A549 (cell line): ENCODE measurements at regions not wholly inside any gene's neighbourhood (a gene's known extent, or its start where the extent isn't known, plus 50 kb on each side); places are given as distances from the start of the nearest gene placed in this dataset.

ENCODE experiments used
- ATAC-seq, 2 experiments: fragments of 200-7000 bp in 1 of 2; fragments of >200 bp in 1 of 2; cut with Nextera tagmentation in 1 of 2; cut with Tn5 transposase in 1 of 2; 3 replicates each; pipeline versions ENCODE4 v1.8.0 to v1.9.1; 2018 to 2020; ENCODE audit warnings: mild to moderate bottlenecking in 1 of 2, moderate library complexity in 1 of 2
- CTCF ChIA-PET: fragments of 300-600 bp; sonication (Branson Sonifier 250); formaldehyde crosslinking; extraction: SDS; loops from one replicate; lab custom pipeline; 2021; ENCODE audit warnings: antibody characterized with exemption, inconsistent platforms; lab: Yijun Ruan, JAX
- POLR2A ChIA-PET: fragments of 350-600 bp; formaldehyde crosslinking; extraction: SDS; loops from one replicate; lab custom pipeline; 2021; ENCODE audit warnings: antibody characterized with exemption, inconsistent platforms; lab: Yijun Ruan, JAX
- DNase-seq, 2 experiments: peaks; one replicate each; pipeline versions ENCODE4 v3.0.0 to v3.0.0-alpha.2; 2011 to 2016; ENCODE audit warnings: low read depth in 1 of 2, low spot score in 1 of 2
- FAIRE-seq: peaks from 2 replicates; lab custom pipeline; 2011; peaks lifted over from hg19 to GRCh38; lab: Jason Lieb, UNC
- H3K27ac ChIP-seq, 2 experiments: fragments of >200 bp; sonication (Bioruptor Twin); formaldehyde crosslinking; 3 replicates each; pipeline ENCODE4 v1.5.1; 2016 to 2017
- H3K4me1 ChIP-seq: fragments of >200 bp; sonication (Bioruptor Twin); formaldehyde crosslinking; 3 replicates; pipeline ENCODE4 v1.6.1; 2016
- H3K4me2 ChIP-seq: fragments of >200 bp; sonication (Bioruptor Twin); formaldehyde crosslinking; 3 replicates; pipeline ENCODE4 v1.6.1; 2016
- H3K4me3 ChIP-seq: fragments of >200 bp; sonication (Bioruptor Twin); formaldehyde crosslinking; 3 replicates; pipeline ENCODE4 v1.5.1; 2016
- H3K9me3 ChIP-seq: fragments of >200 bp; sonication (Bioruptor Twin); formaldehyde crosslinking; 3 replicates; pipeline ENCODE4 v1.6.1; 2016
- CTCF ChIP-seq: fragments of >200 bp; sonication (Bioruptor Twin); formaldehyde crosslinking; IDR thresholded peaks from 3 replicates; pipeline ENCODE4 v1.5.1; 2016
- EHF ChIP-seq: fragments of 250-450 bp; sonication (Bioruptor Pico); IDR thresholded peaks from 2 replicates; pipeline ENCODE4 v1.5.0; 2020; ENCODE audit warnings: mild to moderate bottlenecking
- EHMT2 ChIP-seq: fragments of 200-600 bp; sonication (generic); IDR thresholded peaks from 2 replicates; pipeline ENCODE4 v1.6.1; 2016; ENCODE audit warnings: antibody characterized with exemption, low read depth, mild to moderate bottlenecking, moderate library complexity
- EP300 ChIP-seq, 2 experiments: fragments of >200 bp; sonication (Bioruptor Twin); formaldehyde crosslinking; IDR thresholded peaks; 2 replicates in 1 of 2; 3 replicates in 1 of 2; pipeline ENCODE4 v1.6.1; 2016 to 2017
- ESRRA ChIP-seq: fragments of 150-350 bp; IDR thresholded peaks from 2 replicates; pipeline ENCODE4 v1.6.1; 2014; ENCODE audit warnings: mild to moderate bottlenecking, low read length, borderline replicate concordance
- GATA3 ChIP-seq: IDR thresholded peaks from 2 replicates; pipeline ENCODE4 v1.6.1; 2012; ENCODE audit warnings: borderline replicate concordance
- HDAC2 ChIP-seq: fragments of 200-600 bp; sonication (generic); IDR thresholded peaks from 2 replicates; pipeline ENCODE4 v1.6.1; 2016
- JUNB ChIP-seq: fragments of >200 bp; sonication (Bioruptor Twin); formaldehyde crosslinking; IDR thresholded peaks from 2 replicates; pipeline ENCODE4 v1.6.1; 2016
- KDM1A ChIP-seq: fragments of 200-600 bp; sonication (generic); IDR thresholded peaks from 2 replicates; pipeline ENCODE4 v1.6.1; 2016; ENCODE audit warnings: low read depth, mild to moderate bottlenecking
- MAFK ChIP-seq: fragments of 450-650 bp; IDR thresholded peaks from 2 replicates; pipeline ENCODE4 v1.6.1; 2014; ENCODE audit not compliant: partially characterized antibody
- MAZ ChIP-seq: fragments of 150-350 bp; IDR thresholded peaks from 2 replicates; pipeline ENCODE4 v1.6.1; 2014; ENCODE audit warnings: antibody characterized with exemption, low read depth, low read length, borderline replicate concordance
- MYC ChIP-seq: IDR thresholded peaks from 2 replicates; pipeline ENCODE4 v1.6.1; 2012; ENCODE audit warnings: mild to moderate bottlenecking, inconsistent platforms, low read length, improper control_type of control experiment, borderline replicate concordance
- NPAS2 ChIP-seq: fragments of 250-450 bp; sonication (Bioruptor Pico); IDR thresholded peaks from 2 replicates; pipeline ENCODE4 v1.8.0; 2022; ENCODE audit warnings: mild to moderate bottlenecking, moderate library complexity, borderline replicate concordance
- NR3C1 ChIP-seq: fragments of >200 bp; sonication (Bioruptor Twin); formaldehyde crosslinking; IDR thresholded peaks from 3 replicates; pipeline ENCODE4 v1.6.1; 2017
- RAD21 ChIP-seq, 2 experiments: fragments of >200 bp in 1 of 2; sonication (Bioruptor Twin) in 1 of 2; formaldehyde crosslinking in 1 of 2; IDR thresholded peaks in 1 of 2; conservative IDR thresholded peaks in 1 of 2; 2 replicates in 1 of 2; 3 replicates in 1 of 2; pipeline ENCODE4 v1.6.1; 2012 to 2018; ENCODE audit warnings: inconsistent platforms in 1 of 2
- RCOR1 ChIP-seq: fragments of 150-350 bp; IDR thresholded peaks from 2 replicates; pipeline ENCODE4 v1.6.1; 2014; ENCODE audit warnings: antibody characterized with exemption, low read length, low read depth
- RNF2 ChIP-seq: fragments of 200-600 bp; sonication (generic); IDR thresholded peaks from 2 replicates; pipeline ENCODE4 v1.6.1; 2016; ENCODE audit warnings: low read depth, mild to moderate bottlenecking, antibody characterized with exemption, moderate library complexity, borderline replicate concordance
- SREBF2 ChIP-seq: fragments of 450-650 bp; IDR thresholded peaks from 2 replicates; pipeline ENCODE4 v1.6.1; 2014; ENCODE audit warnings: mild to moderate bottlenecking, moderate library complexity
- ZSCAN20 ChIP-seq: fragments of 250-450 bp; sonication (Bioruptor Pico); IDR thresholded peaks from 2 replicates; pipeline ENCODE4 v1.8.0; 2022; ENCODE audit warnings: mild to moderate bottlenecking, moderate library complexity
- WGBS: methylation state at CpG from one replicate; pipeline ENCODE4 v1.1.6; 2017; ENCODE audit errors: missing lambda C conversion rate; 5-methylcytosine and 5-hydroxymethylcytosine counted together

DNA sequence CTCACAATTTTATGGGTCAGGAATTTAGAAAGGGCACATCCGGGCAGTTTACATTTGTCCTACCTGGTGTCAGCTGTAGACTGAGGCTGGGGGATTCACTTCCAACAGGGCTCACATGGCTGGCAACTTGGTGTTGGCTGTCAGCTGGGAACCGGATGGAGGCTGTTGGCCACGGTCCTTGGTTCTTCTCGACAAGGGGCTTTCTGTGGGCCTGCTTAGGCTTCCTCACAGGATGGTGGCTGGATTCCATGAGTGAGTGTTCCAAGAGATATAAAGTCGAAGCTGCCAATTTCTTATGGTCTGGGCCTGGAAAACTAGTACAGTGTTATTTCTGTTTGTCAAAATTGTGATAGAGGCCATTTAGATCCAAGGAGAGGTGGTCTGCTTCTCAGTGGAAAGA lies 127.9 kb downstream of the PTCSC3 start:
- FAIRE-seq (no peak), DNase-seq (no peak), ATAC-seq (no peak)
- TF ChIP-seq MAZ (no peak), GATA3 (no peak), MYC (no peak), NR3C1 (no peak), RNF2 (no peak), HDAC2 (no peak), EP300 (IDR thresholded peaks at IDR 0.05) (no peak)
- ChIA-PET CTCF (interaction anchor here (0.8 to 1.5 kb wide), 2 partner anchors 13 to 325 kb away, joined by 3 read pairs; no protein-coding TSS in a partner anchor), POLR2A (no interaction called here)
- no peaks in the 10 kb centered on the region for H3K4me1 ChIP-seq
- no peak overlapping the region for H3K27ac ChIP-seq
- WGBS: 39% methylated on average over 5 of the region's 5 CpGs
- H3K9me3 ChIP-seq: no peaks in the 10 kb centered on the region
- no peak overlapping the region for H3K4me3 ChIP-seq
- no peak overlapping the region for H3K4me2 ChIP-seq

GRCh38 chr14:36047912-36048311 lies 128.6 kb downstream of the PTCSC3 start:
- 59% methylated on average over 4 of the region's 4 CpGs for WGBS
- POLR2A ChIA-PET: no interaction called here

GRCh38 chr14:36035675-36036074 lies 140.8 kb downstream of the PTCSC3 start:
- no peak for DNase-seq
- no peak overlapping the region for H3K4me2 ChIP-seq
- no peak for TF ChIP-seq EHF (CRISPR knock-in tag)
- TF ChIP-seq NR3C1: no peak
- TF ChIP-seq NPAS2 (CRISPR knock-in tag): no peak
- TF ChIP-seq, all 56 proteins: peak for 0
- WGBS: 57% methylated on average over 2 of the region's 2 CpGs
- Histone ChIP-seq H3K4me3 (no peak overlapping the region), H3K27ac (no peak overlapping the region), H3K4me1 (no peaks in the 10 kb centered on the region), H3K9me3 (no peaks in the 10 kb centered on the region)
- FAIRE-seq: no peak
- ATAC-seq: no peak
- CTCF ChIA-PET: interaction anchor here (0.9 to 1.6 kb wide), 3 partner anchors 12 to 35 kb away, joined by 3 to 4 read pairs (median 3); no protein-coding TSS in a partner anchor
- POLR2A ChIA-PET: no interaction called here

More at GRCh38 chr14:36047912-36048311, 128.6 kb downstream of the PTCSC3 start:
- DNase-seq: no peak
- no peak for FAIRE-seq
- no peak for ATAC-seq
- Histone ChIP-seq H3K4me3 (no peak overlapping the region), H3K9me3 (no peaks in the 10 kb centered on the region), H3K4me2 (no peak overlapping the region), H3K4me1 (no peaks in the 10 kb centered on the region), H3K27ac (no peak overlapping the region)
- CTCF ChIA-PET: interaction anchor here (0.6 to 1.5 kb wide), 4 partner anchors 12 to 326 kb away, joined by 3 to 5 read pairs (median 3); no protein-coding TSS in a partner anchor
- no peak for TF ChIP-seq ESRRA
- peak; percentile 32 for TF ChIP-seq MAFK

DNA sequence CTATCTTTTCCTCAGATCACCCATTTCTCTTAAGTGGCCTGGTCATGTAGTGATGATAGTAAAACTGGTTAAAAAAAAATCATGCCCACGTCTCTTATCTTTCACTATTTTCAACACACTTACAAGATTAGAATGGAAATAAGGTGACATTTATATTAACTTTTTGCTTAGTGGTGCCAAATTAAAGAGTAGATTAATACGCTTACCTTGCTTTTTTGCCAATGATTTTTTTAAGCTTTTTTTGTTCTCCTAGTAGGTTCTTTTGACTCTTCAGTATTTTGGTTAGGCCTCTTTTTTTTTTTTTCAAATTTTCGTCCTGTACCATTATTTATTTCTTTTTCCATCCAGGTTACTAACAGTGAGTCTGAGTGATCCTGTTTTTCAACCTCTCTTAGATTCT lies 147.9 kb downstream of the PTCSC3 start:
- Histone ChIP-seq H3K4me3 (no peak overlapping the region), H3K4me1 (no peaks in the 10 kb centered on the region), H3K27ac (no peak overlapping the region), H3K9me3 (no peaks in the 10 kb centered on the region), H3K4me2 (no peak overlapping the region)
- WGBS: 38% methylated on average over 3 of the region's 3 CpGs
- ATAC-seq (no peak), DNase-seq (no peak), FAIRE-seq (no peak)
- peak; percentile 62 for TF ChIP-seq MAFK
- no peak for TF ChIP-seq RCOR1
- no peak for TF ChIP-seq GATA3
- ChIA-PET CTCF (interaction anchor here (0.7 to 1.5 kb wide), 2 partner anchors 14 to 41 kb away, joined by 3 to 7 read pairs; no protein-coding TSS in a partner anchor), POLR2A (no interaction called here)

DNA sequence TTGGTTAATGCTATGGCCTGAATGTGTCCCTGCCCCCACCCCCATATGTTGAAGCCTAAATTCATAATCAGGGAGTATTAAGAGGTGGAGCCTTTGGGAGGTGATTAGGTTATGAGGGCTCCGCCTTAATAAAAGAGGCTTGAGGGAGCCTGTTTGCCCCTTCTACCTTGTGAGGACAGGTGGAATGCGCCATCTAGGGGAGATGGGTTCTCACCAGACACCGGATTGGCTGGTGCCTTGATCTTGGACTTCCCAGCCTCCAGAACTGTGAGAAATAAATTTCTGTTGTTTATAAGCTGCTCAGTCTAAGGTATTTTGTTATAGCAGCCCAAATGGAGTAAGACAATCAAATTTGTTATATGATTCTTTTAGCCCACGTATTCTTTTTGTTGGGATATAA lies 148.3 kb downstream of the PTCSC3 start:
- Histone ChIP-seq H3K4me2 (no peak overlapping the region), H3K4me1 (no peaks in the 10 kb centered on the region), H3K27ac (no peak overlapping the region), H3K9me3 (no peaks in the 10 kb centered on the region), H3K4me3 (no peak overlapping the region)
- FAIRE-seq: no peak
- 37% methylated on average over 4 of the region's 4 CpGs for WGBS
- no peak for ATAC-seq
- ChIA-PET POLR2A (no interaction called here), CTCF (interaction anchor here (0.7 kb wide), 1 partner anchor 14 kb away, joined by 3 read pairs; no protein-coding TSS in a partner anchor)
- TF ChIP-seq SREBF2: no peak
- TF ChIP-seq HDAC2: no peak
- TF ChIP-seq MAZ: no peak
- no peak for TF ChIP-seq JUNB
- TF ChIP-seq EHF (CRISPR knock-in tag): no peak
- TF ChIP-seq NPAS2 (CRISPR knock-in tag): no peak
- TF ChIP-seq ZSCAN20 (CRISPR knock-in tag): no peak
- no peak for TF ChIP-seq KDM1A
- TF ChIP-seq CTCF: 0 out of 3 replicates have a peak, but pooled peaks have one; percentile 14
- no peak for TF ChIP-seq EP300 (IDR thresholded peaks at IDR 0.05)
- no peak for TF ChIP-seq EHMT2
- peak in 1 of 2 experiments; percentile 35; a peak in 2 of 5 replicates for TF ChIP-seq RAD21 (conservative IDR thresholded peaks at IDR 0.05 in 1 of 2, IDR thresholded peaks at IDR 0.05 in 1 of 2)
- no peak for TF ChIP-seq MYC
- peak in 1 of 2 experiments; percentile 11 for DNase-seq
